ENCODE measurements at regions not wholly inside any gene's neighbourhood (a gene's known extent, or its start where the extent isn't known, plus 50 kb on each side); places are given as distances from the start of the nearest gene placed in this dataset.

DNA sequence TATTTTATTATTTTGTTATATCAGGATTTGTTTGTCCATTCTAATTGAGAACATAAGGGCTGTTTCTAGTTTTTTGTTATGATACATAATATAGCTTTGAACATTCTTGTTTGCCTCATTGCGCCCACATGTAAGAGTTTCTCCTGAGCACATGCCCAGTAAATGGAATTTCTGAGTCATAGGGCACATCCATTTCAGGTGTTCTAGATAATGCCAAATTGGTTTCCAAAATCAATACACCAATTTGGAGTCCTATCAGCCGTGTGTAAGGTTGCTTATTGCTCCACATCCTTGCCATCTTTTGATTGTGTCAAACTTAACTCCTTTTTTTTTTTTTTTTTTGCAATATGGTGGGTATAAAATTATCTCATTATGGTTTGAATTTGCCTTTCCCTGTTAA is 97.9 kb upstream of the RESF1 start:
- TF ChIP-seq EP300 (IDR thresholded peaks at IDR 0.05) (no peak), POLR2A (IDR thresholded peaks at IDR 0.05) (no peak)
- TF ChIP-seq, protein P1, sequence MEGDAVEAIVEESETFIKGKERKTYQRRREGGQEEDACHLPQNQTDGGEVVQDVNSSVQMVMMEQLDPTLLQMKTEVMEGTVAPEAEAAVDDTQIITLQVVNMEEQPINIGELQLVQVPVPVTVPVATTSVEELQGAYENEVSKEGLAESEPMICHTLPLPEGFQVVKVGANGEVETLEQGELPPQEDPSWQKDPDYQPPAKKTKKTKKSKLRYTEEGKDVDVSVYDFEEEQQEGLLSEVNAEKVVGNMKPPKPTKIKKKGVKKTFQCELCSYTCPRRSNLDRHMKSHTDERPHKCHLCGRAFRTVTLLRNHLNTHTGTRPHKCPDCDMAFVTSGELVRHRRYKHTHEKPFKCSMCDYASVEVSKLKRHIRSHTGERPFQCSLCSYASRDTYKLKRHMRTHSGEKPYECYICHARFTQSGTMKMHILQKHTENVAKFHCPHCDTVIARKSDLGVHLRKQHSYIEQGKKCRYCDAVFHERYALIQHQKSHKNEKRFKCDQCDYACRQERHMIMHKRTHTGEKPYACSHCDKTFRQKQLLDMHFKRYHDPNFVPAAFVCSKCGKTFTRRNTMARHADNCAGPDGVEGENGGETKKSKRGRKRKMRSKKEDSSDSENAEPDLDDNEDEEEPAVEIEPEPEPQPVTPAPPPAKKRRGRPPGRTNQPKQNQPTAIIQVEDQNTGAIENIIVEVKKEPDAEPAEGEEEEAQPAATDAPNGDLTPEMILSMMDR (IDR thresholded peaks at IDR 0.05), result no peak

Data from tibial nerve (tissue), 4 donors.